ENCODE measurements at regions not wholly inside any gene's neighbourhood (a gene's known extent, or its start where the extent isn't known, plus 50 kb on each side); places are given as distances from the start of the nearest gene placed in this dataset.

DNA sequence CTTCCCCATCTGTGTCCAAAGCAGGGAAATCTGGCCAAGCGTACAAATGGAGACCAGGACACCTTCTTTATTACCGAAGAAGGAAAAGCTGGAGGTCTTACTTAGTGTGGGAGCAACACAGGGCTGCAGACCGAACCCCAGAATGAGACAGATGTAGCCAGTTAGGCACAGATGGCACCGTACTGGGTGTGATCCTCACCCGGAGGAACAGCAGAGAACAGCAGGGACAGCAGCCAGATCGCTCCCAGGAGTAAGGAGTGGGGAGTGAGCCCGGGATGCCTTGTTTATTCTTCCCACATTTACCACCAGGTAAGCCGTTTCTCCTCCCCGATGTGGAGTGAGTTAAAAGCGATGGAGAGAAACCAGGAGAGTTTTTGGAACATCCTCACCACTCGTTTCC lies 150.7 kb upstream of the SPRED2 start:
- no peak for TF ChIP-seq CTCF (IDR thresholded peaks at IDR 0.05)
- no peak for TF ChIP-seq POLR2A (IDR thresholded peaks at IDR 0.05)
